MCF 10A (cell line): ENCODE measurements at regions not wholly inside any gene's neighbourhood (a gene's known extent, or its start where the extent isn't known, plus 50 kb on each side); places are given as distances from the start of the nearest gene placed in this dataset.

Source experiments
- BruUV-seq: library from RNA; stranded (reverse); fragments of 400-500 nt; replicated peaks from 2 replicates; lab custom pipeline; 2021; lab: Mats Ljungman, UMichigan
- CTCF ChIA-PET: fragments of 300-600 bp; sonication (Branson Sonifier 250); formaldehyde crosslinking; extraction: SDS; loops from one replicate; lab custom pipeline; 2021; ENCODE audit warnings: antibody characterized with exemption, inconsistent platforms; lab: Yijun Ruan, JAX
- POLR2A ChIA-PET: fragments of 300-600, 350-650 bp; sonication (Branson Sonifier 250); formaldehyde crosslinking; extraction: SDS; loops from one replicate; lab custom pipeline; 2020; ENCODE audit warnings: antibody characterized with exemption, inconsistent platforms; lab: Yijun Ruan, JAX
- DNase-seq: peaks from one replicate; pipeline ENCODE4 v3.0.0-alpha.2; 2018; ENCODE audit not compliant: unreplicated experiment
- H3K27ac Mint-ChIP-seq: one replicate; pipeline ENCODE4 v1.8.0; 2022; ENCODE audit warnings: mild to moderate bottlenecking, low read depth, mixed read lengths; ENCODE audit not compliant: unreplicated experiment
- H3K27me3 Mint-ChIP-seq: one replicate; pipeline ENCODE4 v1.8.0; 2022; ENCODE audit warnings: mixed read lengths; ENCODE audit not compliant: insufficient read depth, unreplicated experiment
- H3K36me3 Mint-ChIP-seq: one replicate; pipeline ENCODE4 v1.8.0; 2022; ENCODE audit warnings: mild to moderate bottlenecking, moderate library complexity, mixed read lengths; ENCODE audit not compliant: insufficient read depth, unreplicated experiment
- H3K4me1 Mint-ChIP-seq: one replicate; pipeline ENCODE4 v1.8.0; 2022; ENCODE audit warnings: mixed read lengths; ENCODE audit not compliant: insufficient read depth, unreplicated experiment
- H3K4me3 Mint-ChIP-seq: one replicate; pipeline ENCODE4 v1.8.0; 2022; ENCODE audit warnings: mild to moderate bottlenecking, moderate library complexity, mixed read lengths; ENCODE audit not compliant: unreplicated experiment
- H3K9me3 Mint-ChIP-seq: one replicate; pipeline ENCODE4 v1.8.0; 2022; ENCODE audit warnings: mixed read lengths; ENCODE audit not compliant: unreplicated experiment
- CTCF ChIP-seq: fragments of 200-600 bp; IDR thresholded peaks from one replicate; pipeline ENCODE4 v1.8.0; 2022; ENCODE audit warnings: antibody characterized with exemption, mild to moderate bottlenecking; ENCODE audit not compliant: unreplicated experiment
- intact Hi-C: fragments of 100-400 bp; cut with micrococcal nuclease; formaldehyde crosslinking; loops from 2 replicates; pipeline ENCODE4 v1.14.1; 2022

- no peak for DNase-seq
- no peaks in the 10 kb centered on the region for H3K4me1 Mint-ChIP-seq
- TF ChIP-seq CTCF, result no peak
- H3K9me3 Mint-ChIP-seq, result no peaks in the 10 kb centered on the region
- no TSS peak for BruUV-seq
- H3K27me3 Mint-ChIP-seq, result peaks cover 48% of the 10 kb centered on the region
- no peaks in the 10 kb centered on the region for H3K36me3 Mint-ChIP-seq
- no peak overlapping the region for H3K4me3 Mint-ChIP-seq
- ChIA-PET CTCF (interaction anchor here (0.6 kb wide), 2 partner anchors 368 to 1701 kb away, joined by 3 read pairs; no protein-coding TSS in a partner anchor), POLR2A (no interaction called here)
- H3K27ac Mint-ChIP-seq, result no peak overlapping the region
- intact Hi-C loops, result no loop called here
Observed at GRCh38 chr6:33955566-33955965, 151.8 kb upstream of the MLN start.

GRCh38 chr6:33954453-33954852, 150.7 kb upstream of the MLN start:
- H3K4me3 Mint-ChIP-seq, result no peak overlapping the region

GRCh38 chr6:33953171-33953570, 149.4 kb upstream of the MLN start:
- Mint-ChIP-seq H3K27ac (no peak overlapping the region), H3K27me3 (peaks cover 62% of the 10 kb centered on the region), H3K4me1 (no peaks in the 10 kb centered on the region), H3K36me3 (no peaks in the 10 kb centered on the region), H3K9me3 (no peaks in the 10 kb centered on the region), H3K4me3 (no peak overlapping the region)
- no peak for DNase-seq
- no TSS peak for BruUV-seq
- no peak for TF ChIP-seq CTCF
- POLR2A ChIA-PET, result no interaction called here
- intact Hi-C loops, result no loop called here
- CTCF ChIA-PET, result no interaction called here

More at GRCh38 chr6:33954453-33954852, 150.7 kb upstream of the MLN start:
- H3K36me3 Mint-ChIP-seq, result no peaks in the 10 kb centered on the region
- CTCF ChIA-PET, result no interaction called here
- no peak for DNase-seq
- TF ChIP-seq CTCF, result no peak
- peaks cover 49% of the 10 kb centered on the region for H3K27me3 Mint-ChIP-seq
- POLR2A ChIA-PET, result interaction anchor here (0.6 kb wide), 1 partner anchor 339 kb away, joined by 3 read pairs; no protein-coding TSS in a partner anchor
- BruUV-seq, result no TSS peak
- no peak overlapping the region for H3K27ac Mint-ChIP-seq
- intact Hi-C loops, result no loop called here
- H3K9me3 Mint-ChIP-seq, result no peaks in the 10 kb centered on the region
- H3K4me1 Mint-ChIP-seq, result no peaks in the 10 kb centered on the region

GRCh38 chr6:33952016-33952415, 148.2 kb upstream of the MLN start:
- Mint-ChIP-seq H3K36me3 (no peaks in the 10 kb centered on the region), H3K4me1 (no peaks in the 10 kb centered on the region), H3K27me3 (peaks cover 62% of the 10 kb centered on the region), H3K4me3 (no peak overlapping the region), H3K9me3 (no peaks in the 10 kb centered on the region), H3K27ac (no peak overlapping the region)
- BruUV-seq, result no TSS peak
- ChIA-PET CTCF (no interaction called here), POLR2A (no interaction called here)
- no peak for DNase-seq
- intact Hi-C loops, result no loop called here
- no peak for TF ChIP-seq CTCF
